B cell (primary cell): ENCODE measurements at regions not wholly inside any gene's neighbourhood (a gene's known extent, or its start where the extent isn't known, plus 50 kb on each side); places are given as distances from the start of the nearest gene placed in this dataset.
"Not testable (repeated sequence)": the region's sequence is repeated elsewhere in the genome, so short reads cannot be mapped to it uniquely, and the experiment has no call there.

Experiments
- ATAC-seq: fragments of 200-7000 bp; cut with Tn5 transposase; one replicate; pipeline ENCODE4 v1.10.0; 2021; ENCODE audit warnings: low read depth, mild to moderate bottlenecking, moderate number of reproducible peaks, moderate library complexity
- CTCF ChIA-PET: fragments of 350-600 bp; sonication (Branson Sonifier 250); formaldehyde crosslinking; loops from one replicate; lab custom pipeline; 2021; ENCODE audit warnings: antibody characterized with exemption, inconsistent platforms; lab: Charles Lee
- POLR2A ChIA-PET: fragments of 350-600 bp; sonication (Branson Sonifier 250); formaldehyde crosslinking; loops from one replicate; lab custom pipeline; 2021; ENCODE audit warnings: antibody characterized with exemption; lab: Charles Lee
- DNase-seq: peaks from one replicate; pipeline ENCODE4 v3.0.0; 2013
- H2AFZ ChIP-seq: 2 replicates; pipeline ENCODE4 v1.6.1; 2012; ENCODE audit warnings: mild to moderate bottlenecking, low read depth, low read length; ENCODE audit not compliant: insufficient read depth, poor library complexity, severe bottlenecking
- H3K27ac ChIP-seq, 2 donors: 1 replicate in 1 of 2; 2 replicates in 1 of 2; pipeline ENCODE4 v1.5.1; 2012 to 2013; ENCODE audit warnings: low read length in 2 of 2, mild to moderate bottlenecking in 2 of 2, moderate library complexity in 1 of 2
- H3K27me3 ChIP-seq, 4 experiments: fragments of 200-600 bp in 1 of 4; sonication (generic) in 1 of 4; replicated peaks in 1 of 4; 1 replicate in 2 of 4; 2 replicates in 2 of 4; pipeline versions ENCODE4 v1.6.1 to v1.7.0; 2013 to 2016; ENCODE audit warnings: low read length in 3 of 4, mild to moderate bottlenecking in 2 of 4, mixed read lengths in 1 of 4, moderate library complexity in 1 of 4; ENCODE audit not compliant: insufficient read depth in 4 of 4, control insufficient read depth in 3 of 4; ENCODE audit errors: control extremely low read depth in 1 of 4
- H3K36me3 ChIP-seq, 2 experiments: replicated peaks in 1 of 2; 1 replicate in 1 of 2; 2 replicates in 1 of 2; pipeline versions ENCODE4 v1.6.1 to v1.7.1; 2013; ENCODE audit warnings: low read length in 1 of 2; ENCODE audit not compliant: insufficient read depth in 2 of 2, control insufficient read depth in 1 of 2; ENCODE audit errors: control extremely low read depth in 1 of 2, extremely low read depth in 1 of 2
- H3K4me1 ChIP-seq, 2 donors: fragments of 200-600 bp in 1 of 2; sonication (generic) in 1 of 2; 1 replicate in 1 of 2; 2 replicates in 1 of 2; pipeline versions ENCODE4 v1.5.1 to v1.6.1; 2013 to 2017; ENCODE audit warnings: low read length in 2 of 2; ENCODE audit not compliant: control insufficient read depth in 2 of 2, insufficient read depth in 2 of 2
- H3K4me2 ChIP-seq: replicated peaks from 2 replicates; pipeline ENCODE3; 2012; ENCODE audit warnings: mild to moderate bottlenecking, low read depth, low read length; ENCODE audit not compliant: poor library complexity, severe bottlenecking
- H3K4me3 ChIP-seq, 5 experiments: fragments of 200-600 bp in 1 of 5; sonication (generic) in 1 of 5; 1 replicate in 3 of 5; 2 replicates in 2 of 5; pipeline versions ENCODE4 v1.5.1 to v1.7.0; 2011 to 2016; ENCODE audit warnings: low read length in 4 of 5, mild to moderate bottlenecking in 4 of 5, low read depth in 2 of 5, control low read depth in 1 of 5, moderate library complexity in 1 of 5; ENCODE audit not compliant: insufficient read depth in 1 of 5; ENCODE audit errors: control extremely low read depth in 1 of 5, extremely low read depth in 1 of 5
- H3K79me2 ChIP-seq: fragments of 200-600 bp; sonication (generic); one replicate; pipeline ENCODE4 v1.6.0; 2016; ENCODE audit warnings: low read length; ENCODE audit not compliant: control insufficient read depth, insufficient read depth
- H3K9ac ChIP-seq: fragments of 200-600 bp; sonication (generic); 2 replicates; pipeline ENCODE4 v1.6.1; 2017; ENCODE audit warnings: mild to moderate bottlenecking, low read length, moderate library complexity
- H3K9me3 ChIP-seq, 3 donors: one replicate each; pipeline versions ENCODE4 v1.6.1 to v1.7.1; 2013; ENCODE audit warnings: low read length in 2 of 3; ENCODE audit not compliant: control insufficient read depth in 2 of 3, insufficient read depth in 1 of 3; ENCODE audit errors: control extremely low read depth in 1 of 3
- H4K20me1 ChIP-seq: 2 replicates; pipeline ENCODE4 v1.6.0; 2012; ENCODE audit warnings: mild to moderate bottlenecking, low read length; ENCODE audit not compliant: insufficient read depth, control insufficient read depth, poor library complexity, severe bottlenecking
- H3K27ac Mint-ChIP-seq: one replicate; pipeline ENCODE4 v1.8.0; 2021; ENCODE audit warnings: mixed read lengths
- H3K27me3 Mint-ChIP-seq: one replicate; pipeline ENCODE4 v1.8.0; 2021; ENCODE audit warnings: mixed read lengths
- H3K4me1 Mint-ChIP-seq: one replicate; pipeline ENCODE4 v1.8.0; 2021; ENCODE audit warnings: mixed read lengths
- H3K4me3 Mint-ChIP-seq: one replicate; pipeline ENCODE4 v1.8.0; 2021; ENCODE audit warnings: mixed read lengths
- H3K9me3 Mint-ChIP-seq: one replicate; pipeline ENCODE4 v1.8.0; 2022; ENCODE audit warnings: mixed read lengths; ENCODE audit not compliant: insufficient read depth
- WGBS: methylation state at CpG from one replicate; pipeline ENCODE4 v1.1.5; 2013; ENCODE audit warnings: missing lambda C conversion rate; ENCODE audit not compliant: insufficient coverage; 5-methylcytosine and 5-hydroxymethylcytosine counted together
- intact Hi-C: fragments of 100-400 bp; cut with micrococcal nuclease; formaldehyde crosslinking; loops from one replicate; pipeline ENCODE4 v1.10.0; 2022

- DNase-seq, H3K27ac Mint-ChIP-seq, H3K79me2 ChIP-seq, H3K27ac ChIP-seq, H4K20me1 ChIP-seq, H3K4me1 ChIP-seq, H2AFZ ChIP-seq, H3K4me3 ChIP-seq, H3K4me2 ChIP-seq, H3K36me3 ChIP-seq, H3K9me3 Mint-ChIP-seq, POLR2A ChIA-PET, H3K9me3 ChIP-seq, H3K4me1 Mint-ChIP-seq, CTCF ChIA-PET, intact Hi-C loops, H3K4me3 Mint-ChIP-seq, H3K27me3 ChIP-seq, ATAC-seq, H3K9ac ChIP-seq, H3K27me3 Mint-ChIP-seq: not testable (repeated sequence)
- WGBS = no CpG with 5 or more reads among the region's 3 CpGs
Measured at GRCh38 chr9:62822185-62822584, 1632.3 kb downstream of the SPATA31A7 start.

- H2AFZ ChIP-seq, H3K9me3 ChIP-seq, H3K4me1 Mint-ChIP-seq, DNase-seq, intact Hi-C loops, H3K79me2 ChIP-seq, H3K4me1 ChIP-seq, H3K9me3 Mint-ChIP-seq, H3K36me3 ChIP-seq, CTCF ChIA-PET, H4K20me1 ChIP-seq, H3K27me3 Mint-ChIP-seq, H3K4me3 Mint-ChIP-seq, H3K27ac ChIP-seq, H3K4me3 ChIP-seq, H3K9ac ChIP-seq, H3K4me2 ChIP-seq, H3K27ac Mint-ChIP-seq, POLR2A ChIA-PET, ATAC-seq: not testable (repeated sequence)
- H3K27me3 ChIP-seq = peaks cover 0 to 10% (median 2%) of the 10 kb centered on the region in 4 experiments
- no CpG with 5 or more reads among the region's 2 CpGs for WGBS
Measured at GRCh38 chr9:62827957-62828907, 1638.4 kb downstream of the SPATA31A7 start.

- H3K4me3 ChIP-seq, intact Hi-C loops, H3K27me3 Mint-ChIP-seq, ATAC-seq, POLR2A ChIA-PET, H2AFZ ChIP-seq, H3K36me3 ChIP-seq, H3K4me1 ChIP-seq, H3K27ac ChIP-seq, H3K79me2 ChIP-seq, H3K4me2 ChIP-seq, H4K20me1 ChIP-seq, H3K9ac ChIP-seq, H3K4me1 Mint-ChIP-seq, H3K27ac Mint-ChIP-seq, H3K4me3 Mint-ChIP-seq, H3K9me3 Mint-ChIP-seq, H3K9me3 ChIP-seq, CTCF ChIA-PET: not testable (repeated sequence)
- H3K27me3 ChIP-seq = peaks cover 0 to 12% (median 2%) of the 10 kb centered on the region in 4 experiments
- peak; percentile 25 for DNase-seq
- WGBS = 48% methylated on average over 8 of the region's 27 CpGs
Measured at GRCh38 chr9:62830829-62831459, 1641.1 kb downstream of the SPATA31A7 start.
